Nephron progenitor cell (in vitro differentiated cells): ENCODE measurements at regions not wholly inside any gene's neighbourhood (a gene's known extent, or its start where the extent isn't known, plus 50 kb on each side); places are given as distances from the start of the nearest gene placed in this dataset.

Experiments
- DNase-seq: peaks from one replicate; pipeline ENCODE4 v3.0.0; 2021
- H3K27ac Mint-ChIP-seq: 2 replicates; pipeline ENCODE4 v1.8.0; 2021; ENCODE audit warnings: mild to moderate bottlenecking, moderate library complexity, mixed read lengths
- H3K27me3 Mint-ChIP-seq: 2 replicates; pipeline ENCODE4 v1.8.0; 2021; ENCODE audit warnings: mild to moderate bottlenecking, low read depth, mixed read lengths; ENCODE audit not compliant: poor library complexity
- H3K36me3 Mint-ChIP-seq: 2 replicates; pipeline ENCODE4 v1.8.0; 2021; ENCODE audit warnings: low read depth, mixed read lengths
- H3K4me1 Mint-ChIP-seq: 2 replicates; pipeline ENCODE4 v1.8.0; 2021; ENCODE audit warnings: mixed read lengths
- H3K4me3 Mint-ChIP-seq: 2 replicates; pipeline ENCODE4 v1.8.0; 2021; ENCODE audit warnings: mild to moderate bottlenecking, moderate library complexity, mixed read lengths
- H3K9me3 Mint-ChIP-seq: 2 replicates; pipeline ENCODE4 v1.8.0; 2021; ENCODE audit warnings: mild to moderate bottlenecking, moderate library complexity, mixed read lengths
- CTCF ChIP-seq: fragments of 200-600 bp; sonication (generic); IDR thresholded peaks from 2 replicates; pipeline ENCODE4 v1.5.0; 2021; ENCODE audit warnings: antibody characterized with exemption

DNA sequence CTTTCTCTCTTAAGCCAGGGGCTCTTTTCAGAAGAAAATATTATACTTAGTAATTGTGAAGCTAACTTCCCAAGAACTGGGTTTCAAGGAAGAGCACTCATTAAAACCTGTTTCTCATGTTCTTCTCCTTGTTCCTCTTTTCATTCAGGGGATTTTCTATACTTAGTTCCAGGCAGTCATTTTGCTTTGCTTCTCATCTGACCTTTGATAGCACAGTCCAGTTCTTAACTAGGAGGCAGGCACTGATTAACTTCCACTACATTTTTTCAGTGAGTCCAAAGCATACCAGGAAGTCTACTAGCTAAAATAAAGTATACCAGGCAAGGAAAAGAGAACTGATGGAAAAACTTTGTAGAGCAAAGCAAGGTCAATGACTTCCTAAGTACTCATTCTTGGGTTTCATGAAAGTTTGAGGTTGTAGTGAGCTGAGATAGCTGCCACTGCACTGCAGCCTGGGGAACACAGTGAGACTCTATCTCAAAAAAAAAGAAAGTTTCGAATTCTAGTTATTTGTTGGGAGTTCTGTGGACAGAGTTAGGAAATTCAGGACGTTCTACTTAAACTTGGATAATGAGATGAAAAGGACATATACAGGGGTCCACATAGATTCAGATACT, 190.1 kb upstream of the HS3ST1 start:
- no peak overlapping the region for H3K27ac Mint-ChIP-seq
- no peaks in the 10 kb centered on the region for H3K27me3 Mint-ChIP-seq
- no peaks in the 10 kb centered on the region for H3K9me3 Mint-ChIP-seq
- H3K4me1 Mint-ChIP-seq = no peaks in the 10 kb centered on the region
- TF ChIP-seq CTCF = no peak
- no peak overlapping the region for H3K4me3 Mint-ChIP-seq
- H3K36me3 Mint-ChIP-seq = no peaks in the 10 kb centered on the region
- DNase-seq = no peak

- no peaks in the 10 kb centered on the region for H3K36me3 Mint-ChIP-seq
- H3K27me3 Mint-ChIP-seq = peaks cover 2% of the 10 kb centered on the region
- no peak for DNase-seq
- no peaks in the 10 kb centered on the region for H3K4me1 Mint-ChIP-seq
- no peak overlapping the region for H3K4me3 Mint-ChIP-seq
- no peak for TF ChIP-seq CTCF
- H3K27ac Mint-ChIP-seq = no peak overlapping the region
- no peaks in the 10 kb centered on the region for H3K9me3 Mint-ChIP-seq
Measured at GRCh38 chr4:11616856-11617255, 188.2 kb upstream of the HS3ST1 start.

- no peak for DNase-seq
- no peaks in the 10 kb centered on the region for H3K4me1 Mint-ChIP-seq
- no peak for TF ChIP-seq CTCF
- H3K36me3 Mint-ChIP-seq = no peaks in the 10 kb centered on the region
- H3K27ac Mint-ChIP-seq = no peak overlapping the region
- no peak overlapping the region for H3K4me3 Mint-ChIP-seq
- no peaks in the 10 kb centered on the region for H3K9me3 Mint-ChIP-seq
- H3K27me3 Mint-ChIP-seq = peaks cover 6% of the 10 kb centered on the region
Measured at GRCh38 chr4:11615601-11616000, 186.9 kb upstream of the HS3ST1 start.

- Mint-ChIP-seq H3K27me3 (peaks cover 6% of the 10 kb centered on the region), H3K4me1 (no peaks in the 10 kb centered on the region), H3K4me3 (no peak overlapping the region), H3K36me3 (no peaks in the 10 kb centered on the region), H3K9me3 (no peaks in the 10 kb centered on the region), H3K27ac (no peak overlapping the region)
- TF ChIP-seq CTCF = no peak
- no peak for DNase-seq
Measured at GRCh38 chr4:11614426-11614825, 185.7 kb upstream of the HS3ST1 start.

GRCh38 chr4:11611868-11612267, 183.2 kb upstream of the HS3ST1 start:
- no peak overlapping the region for H3K27ac Mint-ChIP-seq
- no peaks in the 10 kb centered on the region for H3K36me3 Mint-ChIP-seq
- H3K27me3 Mint-ChIP-seq = peaks cover 6% of the 10 kb centered on the region
- no peaks in the 10 kb centered on the region for H3K9me3 Mint-ChIP-seq
- H3K4me1 Mint-ChIP-seq = no peaks in the 10 kb centered on the region
- no peak overlapping the region for H3K4me3 Mint-ChIP-seq
- no peak for TF ChIP-seq CTCF
- no peak for DNase-seq

DNA sequence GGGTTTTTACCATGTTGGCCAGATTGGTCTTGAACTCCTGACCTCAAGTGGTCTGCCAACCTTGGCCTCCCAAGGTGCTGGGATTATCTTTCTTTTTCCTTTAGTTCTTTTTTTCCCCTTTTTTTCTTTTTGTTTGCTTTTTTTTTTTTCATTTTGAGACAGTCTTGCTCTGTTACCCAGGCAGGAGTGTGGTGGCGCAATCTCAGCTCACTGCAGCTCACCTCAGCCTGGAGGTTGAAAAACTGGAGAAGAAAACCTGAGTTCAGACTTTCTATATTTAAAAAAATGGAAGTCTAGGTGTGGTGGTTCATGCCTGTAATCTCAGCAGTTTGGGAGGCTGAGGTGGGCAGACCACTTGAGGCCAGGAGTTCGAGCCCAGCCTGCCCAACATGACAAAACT, 181.1 kb upstream of the HS3ST1 start:
- H3K9me3 Mint-ChIP-seq = no peaks in the 10 kb centered on the region
- no peaks in the 10 kb centered on the region for H3K36me3 Mint-ChIP-seq
- no peak overlapping the region for H3K27ac Mint-ChIP-seq

More for the DNA sequence above, 181.1 kb upstream of the HS3ST1 start:
- Mint-ChIP-seq H3K27me3 (peaks cover 6% of the 10 kb centered on the region), H3K4me1 (no peaks in the 10 kb centered on the region), H3K4me3 (no peak overlapping the region)
- no peak for DNase-seq
- TF ChIP-seq CTCF = no peak
